H1 (cell line): ENCODE measurements at regions not wholly inside any gene's neighbourhood (a gene's known extent, or its start where the extent isn't known, plus 50 kb on each side); places are given as distances from the start of the nearest gene placed in this dataset.

Experiments
- CTCF ChIA-PET: fragments of 300-600 bp; sonication (Branson Sonifier 250); formaldehyde crosslinking; loops from one replicate; lab custom pipeline; 2021; ENCODE audit not compliant: partially characterized antibody; lab: Charles Lee
- POLR2A ChIA-PET: fragments of 300-600 bp; sonication (Branson Sonifier 250); formaldehyde crosslinking; loops from one replicate; lab custom pipeline; 2021; ENCODE audit warnings: inconsistent platforms; ENCODE audit not compliant: partially characterized antibody; lab: Charles Lee
- DNase-seq, 2 experiments: peaks; one replicate each; pipeline versions ENCODE4 v3.0.0 to v3.0.0-alpha.2; 2010 to 2022; ENCODE audit warnings: low spot score in 2 of 2, low read depth in 1 of 2, mixed read lengths in 1 of 2
- FAIRE-seq: peaks from 2 replicates; lab custom pipeline; 2011; peaks lifted over from hg19 to GRCh38; lab: Jason Lieb, UNC
- H2AFZ ChIP-seq: 2 replicates; pipeline ENCODE4 v1.8.1; 2012; ENCODE audit warnings: low read length, inconsistent platforms
- H2AK5ac ChIP-seq: 2 replicates; pipeline ENCODE4 v1.6.1; 2013; ENCODE audit warnings: low read depth, low read length
- H2BK120ac ChIP-seq: replicated peaks from 2 replicates; pipeline ENCODE3; 2013; ENCODE audit warnings: low read depth, low read length, inconsistent platforms
- H2BK12ac ChIP-seq: 2 replicates; pipeline ENCODE4 v1.6.1; 2013; ENCODE audit warnings: low read depth, low read length
- H2BK15ac ChIP-seq: 2 replicates; pipeline ENCODE4 v1.6.1; 2013; ENCODE audit warnings: low read length
- H2BK20ac ChIP-seq: 2 replicates; pipeline ENCODE4 v1.6.1; 2013; ENCODE audit warnings: low read length
- H2BK5ac ChIP-seq: 2 replicates; pipeline ENCODE4 v1.6.1; 2013; ENCODE audit warnings: low read depth, low read length
- H3K14ac ChIP-seq: 2 replicates; pipeline ENCODE4 v1.6.1; 2013; ENCODE audit warnings: inconsistent platforms; ENCODE audit not compliant: insufficient read length
- H3K18ac ChIP-seq: 2 replicates; pipeline ENCODE4 v1.6.1; 2013; ENCODE audit warnings: low read length; ENCODE audit errors: extremely low read depth
- H3K23ac ChIP-seq: 2 replicates; pipeline ENCODE4 v1.6.1; 2013; ENCODE audit warnings: inconsistent platforms; ENCODE audit not compliant: insufficient read length
- H3K23me2 ChIP-seq: 2 replicates; pipeline ENCODE4 v1.6.1; 2013; ENCODE audit warnings: low read depth, low read length
- H3K27ac ChIP-seq: 2 replicates; pipeline ENCODE4 v1.6.1; 2011; ENCODE audit warnings: low read depth, low read length, inconsistent platforms
- H3K27me3 ChIP-seq, 4 experiments: replicated peaks in 1 of 4; 1 replicate in 1 of 4; 2 replicates in 3 of 4; pipeline versions ENCODE4 v1.6.1 to v1.8.1; 2011 to 2013; ENCODE audit warnings: low read length in 3 of 4, mild to moderate bottlenecking in 3 of 4, inconsistent platforms in 2 of 4, mixed read lengths in 2 of 4, moderate library complexity in 1 of 4; ENCODE audit not compliant: control insufficient read depth in 3 of 4, insufficient read depth in 3 of 4; ENCODE audit errors: extremely low read depth in 1 of 4
- H3K36me3 ChIP-seq, 4 experiments: 2 replicates each; pipeline versions ENCODE4 v1.6.1 to v1.8.1; 2011 to 2013; ENCODE audit warnings: mild to moderate bottlenecking in 4 of 4, low read length in 3 of 4, moderate library complexity in 2 of 4, control low read depth in 1 of 4, inconsistent platforms in 1 of 4; ENCODE audit not compliant: insufficient read depth in 4 of 4, control insufficient read depth in 2 of 4
- H3K4ac ChIP-seq: replicated peaks from 2 replicates; pipeline ENCODE3; 2013; ENCODE audit warnings: low read length, low read depth, mixed read lengths, inconsistent platforms; ENCODE audit not compliant: insufficient read length
- H3K4me1 ChIP-seq, 4 experiments: replicated peaks in 1 of 4; 1 replicate in 1 of 4; 2 replicates in 3 of 4; pipeline versions ENCODE4 v1.6.1 to v1.8.1; 2011 to 2013; ENCODE audit warnings: low read length in 3 of 4, inconsistent platforms in 2 of 4, mixed read lengths in 1 of 4; ENCODE audit not compliant: insufficient read depth in 4 of 4, control insufficient read depth in 3 of 4
- H3K4me2 ChIP-seq, 2 experiments: 2 replicates each; pipeline versions ENCODE4 v1.6.1 to v1.8.1; 2011 to 2013; ENCODE audit warnings: low read depth in 2 of 2, low read length in 2 of 2, control low read depth in 1 of 2, inconsistent platforms in 1 of 2, mild to moderate bottlenecking in 1 of 2; ENCODE audit not compliant: insufficient read depth in 1 of 2
- H3K4me3 ChIP-seq, 4 experiments: fragments of 200-600, 300-600 bp in 1 of 4; sonication (generic), shearing (Covaris generic), sonication (Bioruptor Twin) in 1 of 4; 2 replicates each; pipeline versions ENCODE4 v1.5.1 to v1.8.1; 2011 to 2016; ENCODE audit warnings: low read length in 4 of 4, low read depth in 3 of 4, control low read depth in 2 of 4, inconsistent platforms in 2 of 4, mild to moderate bottlenecking in 2 of 4, mixed read lengths in 1 of 4, moderate library complexity in 1 of 4; ENCODE audit not compliant: insufficient read depth in 2 of 4; ENCODE audit errors: extremely low read depth in 1 of 4
- H3K56ac ChIP-seq: replicated peaks from 2 replicates; pipeline ENCODE3; 2013; ENCODE audit warnings: low read depth, mild to moderate bottlenecking, mixed read lengths, low read length, inconsistent platforms; ENCODE audit not compliant: insufficient read length
- H3K79me1 ChIP-seq: 2 replicates; pipeline ENCODE4 v1.6.1; 2013; ENCODE audit warnings: low read depth, low read length, control low read depth
- H3K79me2 ChIP-seq, 2 experiments: 2 replicates each; pipeline versions ENCODE4 v1.6.1 to v1.8.1; 2012 to 2013; ENCODE audit warnings: low read length in 2 of 2, mild to moderate bottlenecking in 2 of 2, inconsistent platforms in 1 of 2; ENCODE audit not compliant: insufficient read depth in 2 of 2, control insufficient read depth in 1 of 2
- H3K9ac ChIP-seq, 4 experiments: replicated peaks in 1 of 4; 1 replicate in 1 of 4; 2 replicates in 3 of 4; pipeline versions ENCODE4 v1.6.1 to v1.8.1; 2011 to 2013; ENCODE audit warnings: low read depth in 3 of 4, low read length in 3 of 4, control low read depth in 2 of 4, mild to moderate bottlenecking in 2 of 4, moderate library complexity in 2 of 4, inconsistent platforms in 1 of 4; ENCODE audit errors: extremely low read depth in 1 of 4
- H3K9me3 ChIP-seq, 2 experiments: 2 replicates each; pipeline versions ENCODE4 v1.6.1 to v1.8.1; 2012 to 2013; ENCODE audit warnings: mild to moderate bottlenecking in 2 of 2, moderate library complexity in 2 of 2, control low read depth in 1 of 2, inconsistent platforms in 1 of 2, low read depth in 1 of 2, low read length in 1 of 2, mixed read lengths in 1 of 2; ENCODE audit not compliant: insufficient read depth in 2 of 2
- H4K20me1 ChIP-seq, 2 experiments: replicated peaks in 1 of 2; 2 replicates each; pipeline versions ENCODE3 to v1.8.1; 2011 to 2013; ENCODE audit warnings: inconsistent platforms in 2 of 2, low read length in 2 of 2, mild to moderate bottlenecking in 1 of 2; ENCODE audit not compliant: insufficient read depth in 2 of 2, control insufficient read depth in 1 of 2
- H4K5ac ChIP-seq: 2 replicates; pipeline ENCODE4 v1.6.1; 2013; ENCODE audit warnings: low read length, low read depth, mixed read lengths, inconsistent platforms; ENCODE audit not compliant: insufficient read length
- H4K8ac ChIP-seq: 2 replicates; pipeline ENCODE4 v1.8.0; 2013; ENCODE audit warnings: mild to moderate bottlenecking, moderate library complexity, low read length, inconsistent platforms; ENCODE audit not compliant: insufficient read depth; ENCODE audit errors: extremely low read depth
- H4K91ac ChIP-seq: replicated peaks from 2 replicates; pipeline ENCODE3; 2013; ENCODE audit warnings: low read length, mixed read lengths, inconsistent platforms; ENCODE audit not compliant: insufficient read length
- BRCA1 ChIP-seq: IDR thresholded peaks from 2 replicates; pipeline ENCODE4 v1.6.1; 2012; ENCODE audit warnings: low read depth, low read length, improper control_type of control experiment
- CBX5 ChIP-seq: fragments of 300-800, 300-1000 bp; sonication (generic); IDR thresholded peaks from 2 replicates; pipeline ENCODE4 v1.7.1; 2016; ENCODE audit warnings: antibody characterized with exemption, low read length, low read depth
- CHD1 ChIP-seq: IDR thresholded peaks from 2 replicates; pipeline ENCODE4 v1.6.1; 2012; ENCODE audit warnings: low read depth, low read length, improper control_type of control experiment
- CTCF ChIP-seq, 3 experiments: IDR thresholded peaks; 1 replicate in 2 of 3; 2 replicates in 1 of 3; pipeline versions ENCODE4 v1.5.1 to v1.6.1; 2011; ENCODE audit warnings: low read length in 3 of 3, mild to moderate bottlenecking in 3 of 3, inconsistent platforms in 2 of 3, low read depth in 1 of 3, moderate library complexity in 1 of 3; ENCODE audit not compliant: insufficient read depth in 1 of 3; ENCODE audit errors: control extremely low read depth in 1 of 3
- HDAC6 ChIP-seq: IDR thresholded peaks from one replicate; pipeline ENCODE4 v1.7.1; 2012; ENCODE audit warnings: low read depth, mild to moderate bottlenecking, inconsistent platforms, low read length, moderate library complexity
- JUN ChIP-seq: IDR thresholded peaks from 2 replicates; pipeline ENCODE4 v1.6.1; 2011; ENCODE audit warnings: low read depth, mild to moderate bottlenecking, improper control_type of control experiment, low read length
- POLR2AphosphoS5 ChIP-seq: IDR thresholded peaks from 2 replicates; pipeline ENCODE4 v1.6.1; 2011; ENCODE audit warnings: low read depth, low read length
- TAF7 ChIP-seq: optimal IDR thresholded peaks from 2 replicates; pipeline ENCODE3; 2011; ENCODE audit warnings: low read depth, mild to moderate bottlenecking, inconsistent platforms, low read length, moderate library complexity, borderline replicate concordance
- WGBS, 2 experiments: shearing (Covaris generic) in 1 of 2; methylation state at CpG; one replicate each; pipeline versions ENCODE4 v1.1.6 to v1.1.7; 2013 to 2015; ENCODE audit warnings: low lambda C conversion rate in 2 of 2, mixed read lengths in 2 of 2, inconsistent platforms in 1 of 2, low coverage in 1 of 2, missing lambda C conversion rate in 1 of 2; ENCODE audit not compliant: insufficient replicate concordance in 2 of 2, insufficient coverage in 1 of 2, insufficient read length in 1 of 2; ENCODE audit errors: extremely low coverage in 1 of 2, missing lambda C conversion rate in 1 of 2; 5-methylcytosine and 5-hydroxymethylcytosine counted together

GRCh38 chr13:107927557-107927956 is 287.8 kb downstream of the LIG4 start:
- no peak overlapping the region for H3K27ac ChIP-seq
- H3K23ac ChIP-seq = no peak overlapping the region
- DNase-seq (no peak), FAIRE-seq (no peak)
- H2BK5ac ChIP-seq = no peak overlapping the region
- H3K79me2 ChIP-seq = no peaks in the 10 kb centered on the region
- H3K4me3 ChIP-seq = no peak overlapping the region
- no peaks in the 10 kb centered on the region for H4K20me1 ChIP-seq
- H3K27me3 ChIP-seq = peaks cover 0 to 1% (median 0%) of the 10 kb centered on the region in 4 experiments; a peak in 1 of 7 replicates
- H4K91ac ChIP-seq = no peak overlapping the region
- H3K36me3 ChIP-seq = no peaks in the 10 kb centered on the region
- H3K56ac ChIP-seq = no peak overlapping the region
- H3K18ac ChIP-seq = no peak overlapping the region
- no peaks in the 10 kb centered on the region for H3K4me1 ChIP-seq
- H4K8ac ChIP-seq = no peak overlapping the region
- H3K9me3 ChIP-seq = no peaks in the 10 kb centered on the region
- no peak overlapping the region for H4K5ac ChIP-seq
- no peak overlapping the region for H3K4me2 ChIP-seq
- WGBS, 2 experiments = 98% methylated on average over 4 of the region's 4 CpGs; no CpG with 5 or more reads in 1 of the 2 experiments
- H3K4ac ChIP-seq = no peak overlapping the region
- no peak overlapping the region for H2BK20ac ChIP-seq
- no peak overlapping the region for H2BK12ac ChIP-seq
- no peak overlapping the region for H3K9ac ChIP-seq
- H2BK15ac ChIP-seq = no peak overlapping the region
- no peaks in the 10 kb centered on the region for H3K23me2 ChIP-seq
- no peak overlapping the region for H2AK5ac ChIP-seq
- no peaks in the 10 kb centered on the region for H3K79me1 ChIP-seq
- no peak overlapping the region for H3K14ac ChIP-seq
- no peak for TF ChIP-seq JUN
- no peak for TF ChIP-seq CBX5
- TF ChIP-seq CHD1 = no peak
- TF ChIP-seq CTCF (IDR thresholded peaks at IDR 0.05; ENCODE audit: control extremely low read depth in 1 of 3, insufficient read depth in 1 of 3, low read depth in 1 of 3, low read length in 3 of 3) = no peak
- no peak for TF ChIP-seq TAF7
- no peak for TF ChIP-seq POLR2AphosphoS5
- no peak for TF ChIP-seq HDAC6
- TF ChIP-seq BRCA1 = no peak
- ChIA-PET CTCF (no interaction called here), POLR2A (no interaction called here)
- no peak overlapping the region for H2BK120ac ChIP-seq
- H2AFZ ChIP-seq = no peak overlapping the region
